Uterus (tissue), 2 donors: ENCODE measurements at regions not wholly inside any gene's neighbourhood (a gene's known extent, or its start where the extent isn't known, plus 50 kb on each side); places are given as distances from the start of the nearest gene placed in this dataset.

Source experiments
- CTCF ChIP-seq, 4 experiments: fragments of 200-600 bp in 2 of 4; fragments of 450-650 bp in 2 of 4; sonication (generic) in 2 of 4; IDR thresholded peaks; one replicate each; pipeline ENCODE4 v1.5.1; 2016 to 2019; ENCODE audit warnings: antibody characterized with exemption in 4 of 4, mild to moderate bottlenecking in 2 of 4, moderate library complexity in 1 of 4
- POLR2A ChIP-seq, 2 donors: fragments of 450-650 bp; IDR thresholded peaks; one replicate each; pipeline ENCODE4 v1.6.1; 2016; ENCODE audit warnings: antibody characterized with exemption in 2 of 2, mild to moderate bottlenecking in 1 of 2, moderate library complexity in 1 of 2

DNA sequence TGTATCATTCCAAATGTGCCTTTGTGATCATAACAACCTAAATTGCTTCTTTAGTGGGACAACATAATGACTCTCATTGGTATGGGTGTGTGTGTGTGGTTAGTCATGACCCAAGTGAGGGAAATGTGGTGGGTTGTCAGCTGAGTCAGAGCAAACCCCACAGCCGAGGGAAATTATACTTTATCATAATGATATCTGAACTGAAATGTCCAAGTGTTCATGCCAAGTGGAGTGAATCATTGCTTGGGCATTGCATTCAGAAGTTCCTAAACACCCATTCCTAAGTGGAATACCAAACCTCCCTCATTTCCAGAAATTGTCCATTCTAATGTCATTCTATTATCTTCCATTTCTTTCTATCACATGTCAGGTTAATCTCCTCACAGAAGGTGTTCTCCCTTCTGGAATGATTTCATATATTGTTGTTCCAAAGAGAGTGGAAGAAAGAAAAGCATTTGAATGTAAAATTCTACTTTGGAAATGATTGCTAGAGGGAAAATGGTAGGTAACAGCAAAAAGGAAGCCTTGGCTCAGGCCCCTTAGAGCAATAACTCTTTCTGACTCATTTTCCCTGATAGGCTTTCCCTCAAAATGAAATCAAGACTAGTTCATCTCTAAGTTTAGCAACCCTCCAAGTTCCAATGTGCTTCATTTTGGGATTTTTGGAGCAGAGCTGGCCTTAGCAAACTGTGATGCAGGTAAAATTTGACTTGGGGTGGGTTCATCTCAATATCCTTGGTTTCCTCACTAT, 230.7 kb upstream of the KCNIP4 start:
- TF ChIP-seq POLR2A (IDR thresholded peaks at IDR 0.05) (no peak), CTCF (IDR thresholded peaks at IDR 0.05) (no peak)
